Neural cell (in vitro differentiated cells): ENCODE measurements at regions not wholly inside any gene's neighbourhood (a gene's known extent, or its start where the extent isn't known, plus 50 kb on each side); places are given as distances from the start of the nearest gene placed in this dataset.

Experiments
- H2AFZ ChIP-seq: fragments of 200-600, 300-800 bp; sonication (generic), shearing (Covaris generic); 2 replicates; pipeline ENCODE4 v1.6.0; 2014; ENCODE audit warnings: low read depth, mild to moderate bottlenecking, antibody characterized with exemption, low read length, moderate library complexity
- H3F3A ChIP-seq: fragments of 200-600 bp; shearing (Covaris generic); 2 replicates; pipeline ENCODE4 v1.6.1; 2016; ENCODE audit warnings: mild to moderate bottlenecking, moderate library complexity, mixed read lengths, antibody characterized with exemption, low read length; ENCODE audit not compliant: insufficient read depth, poor library complexity, severe bottlenecking
- H3K27ac ChIP-seq: fragments of 200-600, 300-800 bp; sonication (generic), shearing (Covaris generic); 2 replicates; pipeline ENCODE4 v1.5.1; 2014; ENCODE audit warnings: mild to moderate bottlenecking, low read length, moderate library complexity
- H3K27me3 ChIP-seq: fragments of 300-800, 200-600 bp; sonication (generic), shearing (Covaris generic); 2 replicates; pipeline ENCODE4 v1.6.0; 2014; ENCODE audit warnings: mild to moderate bottlenecking, low read depth, low read length, moderate library complexity; ENCODE audit not compliant: insufficient read depth
- H3K36me3 ChIP-seq: fragments of 300-800, 200-600 bp; sonication (generic), shearing (Covaris generic); 2 replicates; pipeline ENCODE4 v1.5.1; 2014; ENCODE audit warnings: mild to moderate bottlenecking, antibody characterized with exemption, low read length, moderate library complexity; ENCODE audit not compliant: insufficient read depth
- H3K4me2 ChIP-seq: fragments of 300-800, 200-600 bp; sonication (generic), shearing (Covaris generic); 2 replicates; pipeline ENCODE4 v1.6.0; 2014; ENCODE audit warnings: mild to moderate bottlenecking, low read length
- H3K4me3 ChIP-seq: fragments of 300-800, 200-600 bp; sonication (generic), shearing (Covaris generic); 2 replicates; pipeline ENCODE4 v1.5.1; 2014; ENCODE audit warnings: mild to moderate bottlenecking, low read length, moderate library complexity
- H3K79me2 ChIP-seq: fragments of 200-600 bp; shearing (Covaris generic); replicated peaks from 2 replicates; pipeline ENCODE4 v1.6.0; 2014; ENCODE audit warnings: mild to moderate bottlenecking, low read length, moderate library complexity; ENCODE audit not compliant: insufficient read depth
- H3K9ac ChIP-seq: fragments of 300-800, 200-600 bp; sonication (generic), shearing (Covaris generic); 2 replicates; pipeline ENCODE4 v1.6.1; 2016; ENCODE audit warnings: mild to moderate bottlenecking, low read length, mixed read lengths
- H3K9me2 ChIP-seq: fragments of 200-600 bp; shearing (Covaris generic); 2 replicates; pipeline ENCODE4 v1.6.1; 2016; ENCODE audit warnings: mild to moderate bottlenecking, low read length, mixed read lengths; ENCODE audit not compliant: insufficient read depth
- H3K9me3 ChIP-seq: fragments of 200-600, 300-800 bp; sonication (generic), shearing (Covaris generic); 2 replicates; pipeline ENCODE4 v1.6.1; 2016; ENCODE audit warnings: mild to moderate bottlenecking, mixed run types, low read length, moderate library complexity, mixed read lengths
- H4K20me1 ChIP-seq: fragments of 200-600 bp; shearing (Covaris generic); 2 replicates; pipeline ENCODE4 v1.6.1; 2016; ENCODE audit warnings: mild to moderate bottlenecking, mixed run types; ENCODE audit not compliant: insufficient read depth
- CTCF ChIP-seq: fragments of 450-650 bp; IDR thresholded peaks from 2 replicates; pipeline ENCODE4 v1.5.1; 2014; ENCODE audit warnings: antibody characterized with exemption, mild to moderate bottlenecking, moderate library complexity; ENCODE audit not compliant: poor library complexity, severe bottlenecking
- EP300 ChIP-seq: fragments of 450-650 bp; conservative IDR thresholded peaks from 2 replicates; pipeline ENCODE4 v1.6.1; 2014; ENCODE audit warnings: antibody characterized with exemption, mild to moderate bottlenecking, moderate library complexity; ENCODE audit not compliant: poor library complexity, severe bottlenecking
- EZH2 ChIP-seq: fragments of 200-600, 300-800 bp; shearing (Covaris generic), sonication (generic); IDR thresholded peaks from 2 replicates; pipeline ENCODE4 v1.6.1; 2014; ENCODE audit warnings: antibody characterized with exemption, low read length, borderline replicate concordance, mild to moderate bottlenecking; ENCODE audit not compliant: insufficient read depth, poor library complexity, severe bottlenecking
- MXI1 ChIP-seq: fragments of 450-650 bp; conservative IDR thresholded peaks from 2 replicates; pipeline ENCODE4 v1.6.1; 2014; ENCODE audit warnings: antibody characterized with exemption, mild to moderate bottlenecking; ENCODE audit not compliant: poor library complexity, severe bottlenecking
- POLR2AphosphoS5 ChIP-seq: IDR thresholded peaks from 2 replicates; pipeline ENCODE4 v1.6.1; 2012
- RAD21 ChIP-seq: fragments of 450-650 bp; conservative IDR thresholded peaks from 2 replicates; pipeline ENCODE4 v1.6.1; 2014; ENCODE audit warnings: antibody characterized with exemption, mild to moderate bottlenecking, moderate library complexity
- REST ChIP-seq: IDR thresholded peaks from 2 replicates; pipeline ENCODE4 v1.6.1; 2012; ENCODE audit warnings: borderline replicate concordance
- SMC3 ChIP-seq: fragments of 450-650 bp; conservative IDR thresholded peaks from 2 replicates; pipeline ENCODE4 v1.6.1; 2014; ENCODE audit warnings: antibody characterized with exemption, mild to moderate bottlenecking, moderate library complexity; ENCODE audit not compliant: poor library complexity
- TAF1 ChIP-seq: IDR thresholded peaks from 2 replicates; pipeline ENCODE4 v1.6.1; 2012; ENCODE audit warnings: low read depth

GRCh38 chr3:10759495-10759894 lies 56.5 kb upstream of the SLC6A11 start:
- Histone ChIP-seq H3K27me3 (peaks cover 19% of the 10 kb centered on the region), H2AFZ (no peak overlapping the region), H3K27ac (no peak overlapping the region), H3K79me2 (no peaks in the 10 kb centered on the region), H3F3A (no peaks in the 10 kb centered on the region), H3K4me2 (no peak overlapping the region), H3K9me3 (no peaks in the 10 kb centered on the region), H3K4me3 (no peak overlapping the region), H3K36me3 (no peaks in the 10 kb centered on the region), H3K9me2 (no peaks in the 10 kb centered on the region), H4K20me1 (no peaks in the 10 kb centered on the region), H3K9ac (no peak overlapping the region)
- TF ChIP-seq CTCF (no peak), REST (no peak), TAF1 (no peak), MXI1 (no peak), EP300 (no peak), POLR2AphosphoS5 (no peak), EZH2 (no peak), RAD21 (no peak), SMC3 (no peak)

- Histone ChIP-seq H3K27me3 (peaks cover 12% of the 10 kb centered on the region), H3K79me2 (no peaks in the 10 kb centered on the region), H3K9me2 (no peaks in the 10 kb centered on the region), H3K4me3 (no peak overlapping the region), H3F3A (no peaks in the 10 kb centered on the region), H3K36me3 (no peaks in the 10 kb centered on the region), H3K27ac (no peak overlapping the region), H2AFZ (no peak overlapping the region), H3K4me2 (no peak overlapping the region), H4K20me1 (no peaks in the 10 kb centered on the region), H3K9me3 (no peaks in the 10 kb centered on the region), H3K9ac (no peak overlapping the region)
- no peak for TF ChIP-seq REST
- TF ChIP-seq RAD21: no peak
- TF ChIP-seq MXI1: no peak
- TF ChIP-seq TAF1: no peak
- no peak for TF ChIP-seq CTCF
- no peak for TF ChIP-seq SMC3
- no peak for TF ChIP-seq EP300
- TF ChIP-seq EZH2: no peak
- no peak for TF ChIP-seq POLR2AphosphoS5
Observed at GRCh38 chr3:10760199-10760598, 55.8 kb upstream of the SLC6A11 start.
